ENCODE measurements at regions not wholly inside any gene's neighbourhood (a gene's known extent, or its start where the extent isn't known, plus 50 kb on each side); places are given as distances from the start of the nearest gene placed in this dataset.
A peak's percentile ranks its signal among the peaks of the same experiment; 100 is the strongest.

DNA sequence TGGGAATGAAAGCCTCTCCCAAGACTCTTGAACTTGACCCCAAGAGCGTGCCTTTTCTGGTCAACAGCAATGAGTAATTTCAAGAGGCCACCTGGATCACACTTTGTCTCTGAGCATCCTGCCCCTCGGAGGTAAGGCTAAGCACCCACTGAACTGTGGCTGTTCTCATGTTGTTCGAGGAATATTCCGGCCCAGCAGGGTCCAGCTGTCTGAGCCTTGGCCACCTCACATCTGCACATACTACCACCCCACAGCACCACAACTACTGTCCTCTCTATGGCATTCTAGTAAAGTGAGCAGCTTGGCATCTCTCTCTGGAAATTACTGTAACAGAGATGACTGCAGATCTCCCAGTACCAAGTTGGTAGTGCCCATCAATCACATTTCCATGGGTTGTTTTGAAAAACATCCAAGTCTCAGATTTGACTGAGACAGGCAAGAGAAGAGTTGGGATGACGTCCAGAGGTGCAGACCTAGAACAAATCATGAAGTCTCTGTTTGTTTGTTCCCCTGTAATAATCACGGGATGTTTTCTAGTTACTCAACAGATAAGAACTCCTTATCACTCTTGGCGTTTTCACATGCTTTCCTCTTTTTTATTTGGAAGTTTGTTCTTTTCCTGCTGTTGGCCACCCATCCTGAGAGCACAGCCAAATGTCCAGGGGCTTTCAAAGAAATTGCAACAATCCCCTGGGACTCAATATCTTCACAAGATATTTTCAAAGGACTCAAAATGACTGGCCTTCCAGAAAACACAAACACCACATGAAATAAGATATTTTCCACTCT, 336.0 kb upstream of the TNP1 start:
- in situ Hi-C loops (cut with HindIII; ENCODE audit: low sequenced_read_pairs), result no loop called here
- no peak for DNase-seq (ENCODE audit: low spot score)

DNA sequence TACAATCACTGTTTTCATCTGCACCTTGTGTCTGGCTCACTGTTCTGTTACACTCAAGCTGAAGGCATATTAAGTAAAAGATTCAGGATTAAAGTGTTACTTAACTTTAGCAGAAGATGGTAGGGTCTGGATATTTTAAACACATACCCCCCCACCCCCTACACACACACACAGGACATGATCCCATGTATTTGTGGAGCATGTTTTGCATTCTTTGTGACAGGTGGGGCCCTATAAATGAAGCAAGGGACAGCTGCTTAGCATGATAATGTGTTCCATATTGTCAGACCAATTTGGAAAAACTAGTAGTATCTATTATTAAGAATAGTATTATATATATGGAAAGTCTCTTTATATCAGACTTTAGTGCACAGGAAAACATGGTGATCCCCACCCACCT, 335.2 kb upstream of the TNP1 start:
- no peak for DNase-seq (ENCODE audit: low spot score)
- in situ Hi-C loops (cut with HindIII; ENCODE audit: low sequenced_read_pairs), result no loop called here

DNA sequence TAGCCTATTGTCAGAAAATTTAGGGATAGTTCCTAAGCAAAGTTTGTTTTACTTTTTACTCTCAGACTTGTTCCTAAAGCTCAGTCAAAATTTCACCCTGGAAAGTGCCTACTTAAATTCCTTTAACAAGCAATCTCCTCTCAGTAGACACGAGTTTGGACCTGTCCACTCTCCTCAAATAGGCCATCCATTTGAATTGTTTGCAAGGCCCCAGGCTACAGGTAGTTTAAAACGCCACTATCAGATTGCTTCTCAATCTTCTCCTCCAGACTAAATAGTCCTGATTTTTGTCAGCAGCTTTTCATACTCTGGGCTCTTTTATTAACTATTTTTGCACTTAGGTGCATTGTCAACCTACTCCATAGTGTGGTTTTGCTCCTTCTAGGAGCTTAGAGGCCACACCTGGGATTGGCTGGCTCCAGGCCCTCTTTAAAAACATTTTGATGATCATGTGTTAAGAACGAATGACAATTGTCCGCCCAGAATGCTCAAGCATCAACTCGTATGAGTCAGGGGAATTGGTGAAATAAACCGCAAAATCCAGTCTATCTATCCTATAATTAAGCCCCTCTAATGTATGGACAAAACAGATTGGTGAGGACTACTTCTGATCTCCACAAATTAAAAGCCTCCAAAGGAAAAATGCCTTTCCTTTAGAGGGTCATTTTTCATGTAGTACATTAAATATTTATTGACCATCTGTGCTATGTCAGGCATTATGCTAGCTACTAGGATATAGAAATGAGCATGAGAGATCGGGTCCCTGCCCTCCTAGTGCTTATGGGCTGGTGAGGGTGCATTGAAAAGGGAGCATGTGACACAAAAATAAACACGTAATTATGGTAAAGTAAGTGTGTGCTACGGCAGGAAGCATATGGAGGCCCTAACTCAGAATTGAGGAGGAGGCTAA, 333.8 kb upstream of the TNP1 start:
- DNase-seq (ENCODE audit: low spot score), result no peak
- in situ Hi-C loops (cut with HindIII; ENCODE audit: low sequenced_read_pairs), result no loop called here

DNA sequence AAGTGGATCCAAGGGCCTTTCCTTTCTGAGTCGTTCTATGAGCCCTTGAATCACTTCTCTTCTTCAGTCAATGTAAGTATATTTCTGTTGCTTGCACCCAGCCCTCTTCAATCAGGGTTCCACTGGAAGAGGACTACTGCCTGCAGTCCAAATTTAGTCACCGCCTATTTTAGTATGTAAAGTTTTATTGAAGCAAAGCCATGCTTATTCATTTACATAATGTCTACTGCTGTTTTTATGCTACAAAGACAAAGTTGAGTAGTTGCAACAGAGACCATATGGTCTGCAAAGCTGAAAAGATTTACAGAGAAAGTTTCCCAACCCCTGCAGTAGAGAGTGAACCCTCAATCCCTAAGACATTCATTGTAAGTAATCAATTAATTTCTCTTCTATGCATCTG, 332.5 kb upstream of the TNP1 start:
- in situ Hi-C loops (cut with HindIII; ENCODE audit: low sequenced_read_pairs), result no loop called here
- DNase-seq (ENCODE audit: low spot score), result no peak

DNA sequence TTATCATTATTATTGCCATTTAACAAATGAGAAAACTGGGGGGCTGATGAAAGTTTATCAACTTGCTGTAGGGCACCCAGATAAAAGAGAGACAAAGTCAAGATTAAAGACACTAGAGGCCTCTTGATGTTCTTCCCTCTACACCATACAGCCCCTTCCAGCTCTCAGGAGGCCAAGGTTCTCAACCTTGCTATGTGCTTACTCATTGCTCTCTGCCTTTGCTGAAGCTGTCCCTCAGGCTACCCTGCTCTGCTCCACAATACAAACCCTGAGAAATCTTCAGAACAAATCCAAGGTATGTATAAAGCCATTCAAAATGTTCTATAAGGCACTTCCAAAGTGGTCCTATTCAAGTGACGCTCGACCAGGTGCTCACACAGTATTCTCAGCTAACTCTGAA, 329.9 kb upstream of the TNP1 start:
- in situ Hi-C loops (cut with HindIII; ENCODE audit: low sequenced_read_pairs), result no loop called here
- DNase-seq (ENCODE audit: low spot score), result no peak

DNA sequence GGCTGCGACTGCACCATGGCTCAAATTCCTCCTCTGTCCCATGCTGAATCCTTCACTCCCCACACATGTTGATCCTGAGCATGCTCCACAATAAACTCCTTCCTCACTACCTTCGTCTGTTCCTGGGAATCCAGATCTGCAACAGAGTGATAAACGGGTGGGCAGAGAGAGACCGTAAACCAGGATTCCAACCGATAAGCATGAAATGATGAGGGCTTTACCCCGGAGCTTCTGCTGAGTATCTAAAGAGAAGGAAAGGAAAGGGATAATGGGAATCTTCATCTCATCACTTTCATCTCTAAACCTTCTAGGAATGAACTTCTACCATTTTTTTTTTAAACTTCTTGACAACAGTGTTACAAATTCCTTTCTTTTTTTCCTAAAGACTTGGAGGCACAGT, 329.3 kb upstream of the TNP1 start:
- DNase-seq (ENCODE audit: low spot score), result no peak
- in situ Hi-C loops (cut with HindIII; ENCODE audit: low sequenced_read_pairs), result no loop called here

DNA sequence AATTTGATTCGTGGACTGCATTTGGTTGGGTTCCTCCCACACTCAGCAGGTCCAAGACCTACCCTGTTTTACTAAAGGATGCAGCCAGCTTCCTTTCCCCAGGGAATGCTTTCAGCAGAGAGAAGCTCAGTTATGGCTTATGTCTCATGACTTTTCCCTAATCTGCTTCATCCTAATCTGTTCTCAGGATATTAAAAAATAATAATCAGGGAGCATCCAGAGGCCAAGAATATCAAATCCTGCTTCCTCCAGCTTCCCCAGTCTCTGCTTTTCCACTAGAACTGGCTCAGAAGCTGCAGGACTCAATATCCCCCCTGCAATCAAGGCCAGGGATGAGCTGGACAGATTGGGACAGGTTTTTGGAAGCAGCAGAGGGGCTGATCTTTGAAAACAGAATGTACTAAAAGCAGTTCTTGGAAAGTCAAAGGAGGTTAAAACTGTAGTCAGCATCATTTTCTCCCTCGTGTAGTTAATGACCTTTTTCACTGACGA, 326.9 kb upstream of the TNP1 start:
- in situ Hi-C loops (cut with HindIII; ENCODE audit: low sequenced_read_pairs), result no loop called here

DNA sequence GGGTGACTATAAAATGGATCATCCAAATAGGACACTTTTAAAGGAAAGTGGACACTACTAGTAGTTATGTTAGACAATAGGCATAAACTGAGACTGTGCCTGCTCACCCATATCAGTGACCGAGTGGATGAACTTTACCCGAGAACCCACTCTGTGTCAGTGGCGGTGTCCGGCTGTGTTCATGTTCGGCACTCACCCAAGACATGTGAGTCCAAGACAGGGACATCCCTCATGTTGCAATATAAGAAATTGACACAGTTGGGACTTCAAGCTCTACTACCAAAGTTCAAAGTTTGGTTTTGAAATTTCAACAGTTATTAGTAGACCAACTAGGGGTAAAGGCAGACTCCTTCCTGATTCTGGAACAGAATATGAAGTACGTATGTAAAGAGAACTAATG, 326.3 kb upstream of the TNP1 start:
- no peak for DNase-seq (ENCODE audit: low spot score)
- in situ Hi-C loops (cut with HindIII; ENCODE audit: low sequenced_read_pairs), result no loop called here

More for the DNA sequence above, 326.9 kb upstream of the TNP1 start:
- DNase-seq (ENCODE audit: low spot score), result no peak

DNA sequence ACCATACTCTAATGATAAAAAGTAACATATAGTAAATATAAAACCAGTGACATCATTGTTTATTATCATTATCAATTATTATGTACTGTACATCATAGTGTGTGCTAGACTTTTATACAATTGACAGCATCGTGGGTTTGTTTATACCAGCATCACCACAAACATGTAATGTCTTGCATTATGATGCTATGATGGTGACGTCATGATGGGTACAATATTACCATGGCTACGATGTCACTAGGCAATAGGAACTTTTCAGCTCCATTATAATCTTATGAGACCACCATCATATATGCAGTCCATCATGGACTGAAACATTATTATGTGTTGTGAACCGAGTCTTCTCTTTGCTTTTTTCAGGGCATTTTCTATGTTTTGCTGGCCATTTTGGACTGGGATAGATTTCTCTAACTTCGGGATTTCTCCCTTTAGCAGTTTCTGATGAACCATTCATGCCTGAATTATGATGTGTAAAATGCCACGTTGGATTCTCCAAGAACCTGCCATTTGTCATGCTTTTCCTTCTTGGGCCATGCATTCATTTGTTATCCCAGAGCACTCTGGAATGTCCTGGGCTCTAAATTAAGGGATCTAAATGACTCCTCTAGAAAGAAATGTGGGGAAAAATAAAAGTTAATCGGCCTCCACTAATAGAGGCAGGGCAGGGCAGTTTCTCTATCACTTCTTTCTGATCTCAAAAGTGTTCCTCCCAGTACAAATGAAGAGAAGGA, 325.6 kb upstream of the TNP1 start:
- in situ Hi-C loops (cut with HindIII; ENCODE audit: low sequenced_read_pairs), result no loop called here
- DNase-seq (ENCODE audit: low spot score), result no peak

DNA sequence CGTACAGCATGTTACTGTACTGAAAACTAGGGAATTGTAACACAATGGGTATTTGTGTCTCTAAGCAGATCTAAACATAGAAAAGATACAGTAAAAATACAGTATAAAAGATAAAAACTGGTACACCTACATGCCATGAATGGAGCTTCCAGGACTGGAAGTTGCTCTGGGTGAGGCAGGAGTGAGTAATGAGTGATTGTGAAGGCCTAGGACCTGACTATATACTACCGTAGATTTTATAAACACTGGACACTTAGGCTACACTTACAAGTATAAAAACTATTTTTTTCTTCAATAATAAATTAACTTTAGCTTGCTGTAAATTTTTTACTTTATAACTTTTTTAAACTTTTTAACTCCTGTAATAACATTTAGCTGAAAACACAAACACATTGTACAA, 324.4 kb upstream of the TNP1 start:
- DNase-seq (ENCODE audit: low spot score), result no peak
- in situ Hi-C loops (cut with HindIII; ENCODE audit: low sequenced_read_pairs), result no loop called here

DNA sequence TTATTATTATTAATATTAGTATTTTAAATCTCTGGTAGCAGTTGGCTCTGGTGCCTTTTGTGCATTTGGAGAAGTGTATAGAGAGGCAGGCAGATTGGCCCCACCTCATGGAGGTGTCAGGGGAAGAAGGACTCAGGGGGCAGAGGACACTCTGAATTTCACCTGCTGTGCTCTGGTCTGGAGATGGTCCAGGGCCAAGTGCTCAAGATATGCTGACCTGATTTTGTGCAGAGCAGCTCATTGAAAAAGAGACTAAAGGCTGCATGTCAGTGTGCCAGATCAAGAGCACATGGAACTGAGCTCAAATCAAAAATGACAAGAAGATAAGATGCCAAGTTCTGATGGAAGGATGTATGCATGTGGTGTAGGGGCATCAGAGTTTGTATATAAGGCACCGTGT, 323.6 kb upstream of the TNP1 start:
- in situ Hi-C loops (cut with HindIII; ENCODE audit: low sequenced_read_pairs), result no loop called here

DNA sequence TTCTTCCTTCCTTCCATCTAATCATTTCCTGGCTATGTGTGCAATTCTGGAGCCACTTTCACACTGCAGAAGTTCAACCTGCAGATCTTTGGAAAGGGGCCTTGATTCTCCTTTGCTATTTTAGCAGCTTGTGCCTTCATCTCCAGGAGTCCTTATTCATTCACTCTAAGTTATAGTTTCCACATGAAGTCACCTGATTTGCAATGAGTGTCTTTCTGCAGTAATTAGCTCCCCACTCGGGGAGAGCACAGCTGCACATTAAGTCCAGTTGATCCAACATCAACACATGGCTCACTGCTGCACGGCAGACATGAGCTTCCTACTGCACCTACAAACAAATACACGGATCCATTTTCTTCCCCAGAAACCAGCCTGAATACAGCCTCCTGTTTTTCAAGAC, 323.1 kb upstream of the TNP1 start:
- in situ Hi-C loops (cut with HindIII; ENCODE audit: low sequenced_read_pairs), result no loop called here

More for the DNA sequence above, 323.6 kb upstream of the TNP1 start:
- DNase-seq (ENCODE audit: low spot score), result peak; percentile 97

DNA sequence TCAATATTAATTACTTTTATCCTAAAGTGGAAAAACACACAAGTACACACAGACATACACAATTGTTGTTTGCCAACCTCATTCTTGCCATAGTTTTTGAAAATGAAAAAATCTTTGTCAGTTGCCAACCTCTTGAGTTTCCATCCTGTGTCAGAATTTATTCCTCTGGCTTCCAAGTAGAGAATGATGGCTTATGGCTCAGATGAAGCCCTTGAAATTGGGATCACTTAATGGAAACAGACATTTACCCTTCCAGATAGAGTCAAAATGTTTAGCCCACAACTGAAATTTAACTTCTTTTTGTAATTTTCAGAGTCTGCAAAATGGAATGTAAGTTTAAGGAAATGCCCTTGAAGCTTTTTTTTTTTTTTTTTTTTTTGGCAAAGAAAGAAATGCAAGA, 321.6 kb upstream of the TNP1 start:
- no peak for DNase-seq (ENCODE audit: low spot score)
- in situ Hi-C loops (cut with HindIII; ENCODE audit: low sequenced_read_pairs), result no loop called here

More for the DNA sequence above, 323.1 kb upstream of the TNP1 start:
- DNase-seq (ENCODE audit: low spot score), result no peak

DNA sequence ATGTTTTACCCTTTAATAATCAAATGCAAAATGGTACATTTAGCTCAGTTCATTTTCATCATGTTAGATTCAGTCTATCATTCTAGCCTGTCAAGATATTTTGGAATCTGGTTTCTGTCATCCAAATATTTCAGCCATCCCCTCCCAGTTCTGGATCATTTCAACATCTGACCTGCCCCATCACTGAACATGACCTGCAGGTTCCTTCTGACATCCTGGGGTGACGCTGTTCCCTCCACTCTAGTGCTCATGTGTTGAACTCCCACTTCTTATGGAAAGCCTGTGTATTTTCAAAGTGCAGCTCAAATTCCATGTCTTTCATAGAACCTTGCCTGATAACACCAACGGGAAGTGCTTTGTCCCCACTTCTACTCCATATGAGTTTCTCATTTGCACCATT, 320.0 kb upstream of the TNP1 start:
- DNase-seq (ENCODE audit: low spot score), result no peak
- in situ Hi-C loops (cut with HindIII; ENCODE audit: low sequenced_read_pairs), result no loop called here

DNA sequence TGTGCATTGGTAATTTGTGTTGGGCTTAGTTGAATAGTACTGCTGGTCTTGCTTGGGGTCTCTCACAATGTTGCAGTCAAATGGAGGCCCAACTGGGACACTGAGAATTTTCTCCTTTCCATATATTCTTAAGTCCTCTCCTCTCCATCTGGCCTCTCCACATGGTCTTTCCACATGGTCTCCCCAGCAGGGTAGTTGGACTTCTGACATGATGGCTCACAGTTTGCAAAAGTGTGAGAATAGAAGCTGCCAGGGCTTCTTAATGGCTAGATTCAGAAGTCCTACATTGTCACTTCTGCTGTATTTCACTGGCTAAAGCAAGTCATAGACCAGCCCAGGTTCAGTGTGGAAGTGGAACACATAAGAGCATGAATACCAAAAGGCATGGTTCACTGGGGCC, 318.5 kb upstream of the TNP1 start:
- in situ Hi-C loops (cut with HindIII; ENCODE audit: low sequenced_read_pairs), result no loop called here
- peak; percentile 95 for DNase-seq (ENCODE audit: low spot score)

DNA sequence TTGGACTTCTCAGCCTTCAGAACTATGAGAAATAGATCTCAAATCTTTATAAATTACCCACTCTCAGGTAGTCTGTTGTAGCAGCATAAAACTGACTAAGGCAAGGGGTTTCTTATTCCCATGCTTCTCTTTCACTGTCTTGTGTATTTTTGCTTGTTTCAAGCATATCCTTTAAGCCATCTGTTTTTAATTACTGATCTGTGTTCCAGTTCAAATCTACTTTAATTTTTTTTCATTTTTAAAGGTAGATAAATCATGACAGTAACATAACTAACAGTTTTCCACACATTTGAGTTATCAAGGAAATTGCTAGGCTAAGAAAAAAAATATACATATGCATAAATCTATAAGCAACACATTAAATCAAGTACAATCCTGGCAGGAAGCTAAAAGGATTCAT, 317.9 kb upstream of the TNP1 start:
- DNase-seq (ENCODE audit: low spot score), result peak; percentile 37
- in situ Hi-C loops (cut with HindIII; ENCODE audit: low sequenced_read_pairs), result no loop called here

DNA sequence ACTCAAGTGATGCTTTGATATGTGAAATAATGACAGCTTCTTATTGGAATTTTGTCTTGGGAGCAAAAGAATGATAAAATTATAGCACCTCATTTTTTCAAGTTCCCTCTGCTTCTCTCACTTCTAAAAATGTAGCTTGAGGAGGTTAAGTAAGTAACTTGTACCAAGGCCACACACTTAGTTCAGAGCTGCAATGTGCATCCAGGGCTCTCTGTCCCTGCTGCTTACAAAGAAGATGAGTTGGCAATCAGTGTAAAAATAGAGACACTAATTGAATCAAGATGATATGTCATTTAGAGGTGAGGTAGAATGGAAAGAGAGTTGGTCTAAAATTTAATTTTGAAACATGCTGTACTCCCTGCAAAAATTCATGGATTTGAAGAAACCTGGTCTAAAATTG, 312.0 kb upstream of the TNP1 start:
- no peak for DNase-seq (ENCODE audit: low spot score)
- in situ Hi-C loops (cut with HindIII; ENCODE audit: low sequenced_read_pairs), result no loop called here

DNA sequence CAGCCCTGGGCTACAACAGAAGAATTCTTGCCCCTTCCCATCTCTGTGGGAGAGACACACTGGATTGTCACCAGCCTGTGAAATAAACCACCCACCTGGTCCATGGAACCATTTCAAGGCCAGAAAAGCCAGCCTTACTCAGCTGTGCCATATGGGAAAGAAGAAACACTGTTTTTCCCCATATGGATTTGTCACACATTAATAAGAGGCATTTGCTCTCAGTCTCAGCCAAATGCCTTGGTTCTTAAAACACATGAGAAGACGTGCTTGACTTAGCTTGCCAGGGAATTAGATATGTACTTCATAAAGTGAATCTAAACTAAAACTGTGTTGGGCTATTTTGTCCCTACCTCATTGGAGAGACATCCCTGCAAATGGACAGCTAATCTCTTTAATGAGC, 308.6 kb upstream of the TNP1 start:
- in situ Hi-C loops (cut with HindIII; ENCODE audit: low sequenced_read_pairs), result no loop called here
- DNase-seq (ENCODE audit: low spot score), result peak; percentile 72

DNA sequence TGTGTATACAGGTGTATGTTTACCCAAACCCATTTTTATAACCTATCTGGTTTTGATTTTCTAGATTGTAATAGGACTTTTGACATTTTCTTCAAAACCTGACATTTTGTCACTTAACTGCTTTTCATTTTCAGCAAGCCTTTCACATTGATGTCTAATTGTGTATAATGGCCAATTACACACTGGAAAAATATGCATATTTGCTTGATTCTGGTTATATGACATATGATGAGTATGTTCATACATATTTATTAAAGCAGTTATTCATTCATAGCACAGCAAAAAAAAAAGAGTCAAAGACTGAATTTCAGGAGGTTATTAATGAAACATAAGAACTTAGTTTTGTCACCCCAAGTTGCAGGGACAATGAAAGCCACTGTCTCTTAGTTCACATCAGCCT, 307.7 kb upstream of the TNP1 start:
- no peak for DNase-seq (ENCODE audit: low spot score)
- in situ Hi-C loops (cut with HindIII; ENCODE audit: low sequenced_read_pairs), result no loop called here

Measured in G401 (cell line).